ENCODE measurements at regions not wholly inside any gene's neighbourhood (a gene's known extent, or its start where the extent isn't known, plus 50 kb on each side); places are given as distances from the start of the nearest gene placed in this dataset.
A peak's percentile ranks its signal among the peaks of the same experiment; 100 is the strongest.
"Not testable (repeated sequence)": the region's sequence is repeated elsewhere in the genome, so short reads cannot be mapped to it uniquely, and the experiment has no call there.

- no peak for ATAC-seq
- no peak for DNase-seq (ENCODE audit: low spot score)
Observed at GRCh38 chr11:121873766-121874165, 242.2 kb downstream of the BLID start.

- no peak for DNase-seq (ENCODE audit: low spot score)
- no peak for ATAC-seq
Observed at GRCh38 chr11:121872356-121872755, 243.7 kb downstream of the BLID start.

- ATAC-seq (peak; percentile 19), DNase-seq (ENCODE audit: low spot score) (no peak)
Observed at GRCh38 chr11:121870206-121871045, 245.6 kb downstream of the BLID start.

GRCh38 chr11:121869478-121869877 is 246.5 kb downstream of the BLID start:
- ATAC-seq (no peak), DNase-seq (ENCODE audit: low spot score) (no peak)

- no peak for DNase-seq (ENCODE audit: low spot score)
Observed at GRCh38 chr11:121866754-121867153, 249.3 kb downstream of the BLID start.

GRCh38 chr11:121864660-121865059 is 251.4 kb downstream of the BLID start:
- DNase-seq (ENCODE audit: low spot score) = no peak
- ATAC-seq = peak; percentile 72

More at GRCh38 chr11:121866754-121867153, 249.3 kb downstream of the BLID start:
- no peak for ATAC-seq

GRCh38 chr11:121863126-121863525 is 252.9 kb downstream of the BLID start:
- ATAC-seq (no peak), DNase-seq (ENCODE audit: low spot score) (no peak)

GRCh38 chr11:121855138-121855537 is 260.9 kb downstream of the BLID start:
- DNase-seq (ENCODE audit: low spot score); ATAC-seq: not testable (repeated sequence)

GRCh38 chr11:121844016-121844415 is 272.0 kb downstream of the BLID start:
- DNase-seq (ENCODE audit: low spot score) (no peak), ATAC-seq (no peak)

GRCh38 chr11:121842192-121842585 is 273.8 kb downstream of the BLID start:
- ATAC-seq (no peak), DNase-seq (ENCODE audit: low spot score) (no peak)

GRCh38 chr11:121841487-121842191 is 274.4 kb downstream of the BLID start:
- no peak for ATAC-seq
- no peak for DNase-seq (ENCODE audit: low spot score)

- ATAC-seq = no peak
- DNase-seq (ENCODE audit: low spot score) = no peak
Observed at GRCh38 chr11:121839781-121840180, 276.2 kb downstream of the BLID start.

- no peak for DNase-seq (ENCODE audit: low spot score)
- ATAC-seq = no peak
Observed at GRCh38 chr11:121838571-121838970, 277.4 kb downstream of the BLID start.

- DNase-seq (ENCODE audit: low spot score) = no peak
- no peak for ATAC-seq
Observed at GRCh38 chr11:121833970-121834369, 282.0 kb downstream of the BLID start.

GRCh38 chr11:121829159-121829643 is 286.8 kb downstream of the BLID start:
- DNase-seq (ENCODE audit: low spot score) = no peak
- ATAC-seq = no peak

- DNase-seq (ENCODE audit: low spot score) = no peak
- no peak for ATAC-seq
Observed at GRCh38 chr11:121814962-121815361, 301.1 kb downstream of the BLID start.

- DNase-seq (ENCODE audit: low spot score) (no peak), ATAC-seq (no peak)
Observed at GRCh38 chr11:121814296-121814695, 301.7 kb downstream of the BLID start.

GRCh38 chr11:121810291-121810690 is 305.7 kb downstream of the BLID start:
- ATAC-seq (no peak), DNase-seq (ENCODE audit: low spot score) (no peak)

- DNase-seq (ENCODE audit: low spot score) (no peak), ATAC-seq (no peak)
Observed at GRCh38 chr11:121808096-121808495, 307.9 kb downstream of the BLID start.

- ATAC-seq (no peak), DNase-seq (ENCODE audit: low spot score) (no peak)
Observed at GRCh38 chr11:121807051-121807450, 309.0 kb downstream of the BLID start.

- no peak for DNase-seq (ENCODE audit: low spot score)
Observed at GRCh38 chr11:121802542-121802941, 313.5 kb downstream of the BLID start.

GRCh38 chr11:121801781-121802180 is 314.2 kb downstream of the BLID start:
- ATAC-seq = no peak
- no peak for DNase-seq (ENCODE audit: low spot score)

More at GRCh38 chr11:121802542-121802941, 313.5 kb downstream of the BLID start:
- no peak for ATAC-seq
